Adrenal gland (tissue), 5 donors: ENCODE measurements at regions not wholly inside any gene's neighbourhood (a gene's known extent, or its start where the extent isn't known, plus 50 kb on each side); places are given as distances from the start of the nearest gene placed in this dataset.

Experiments
- CTCF ChIP-seq, 6 experiments: fragments of 450-650 bp in 4 of 6; fragments of 200-600 bp in 2 of 6; sonication (generic) in 1 of 6; IDR thresholded peaks; 1 replicate in 5 of 6; 2 replicates in 1 of 6; pipeline versions ENCODE4 v1.5.1 to v1.8.0; 2016 to 2021; ENCODE audit warnings: antibody characterized with exemption in 6 of 6, mild to moderate bottlenecking in 2 of 6, moderate library complexity in 1 of 6
- POLR2A ChIP-seq, 2 donors: fragments of 450-650 bp; IDR thresholded peaks; one replicate each; pipeline ENCODE4 v1.6.1; 2017; ENCODE audit warnings: antibody characterized with exemption in 2 of 2, mild to moderate bottlenecking in 2 of 2, moderate library complexity in 1 of 2
- donor health status: DM: no; HTN: no; CAD: no.

GRCh38 chr5:148950892-148951291, 112.0 kb downstream of the SH3TC2 start:
- TF ChIP-seq CTCF (IDR thresholded peaks at IDR 0.05) (no peak), POLR2A (IDR thresholded peaks at IDR 0.05) (no peak)
